HL-60 (cell line): ENCODE measurements at regions not wholly inside any gene's neighbourhood (a gene's known extent, or its start where the extent isn't known, plus 50 kb on each side); places are given as distances from the start of the nearest gene placed in this dataset.

ENCODE experiments used
- DNase-seq, 2 experiments: peaks; one replicate each; pipeline ENCODE4 v3.0.0-alpha.2; 2010 to 2020; ENCODE audit warnings: low read depth in 1 of 2, low spot score in 1 of 2
- H3K27ac ChIP-seq: fragments of 250-450 bp; sonication (Bioruptor Pico); replicated peaks from 2 replicates; pipeline ENCODE4 v1.5.1; 2020; ENCODE audit warnings: mild to moderate bottlenecking, moderate library complexity
- H3K27me3 ChIP-seq: fragments of 250-450 bp; sonication (Bioruptor Pico); 2 replicates; pipeline ENCODE4 v1.5.1; 2021; ENCODE audit warnings: mild to moderate bottlenecking, moderate library complexity; ENCODE audit not compliant: insufficient read depth, poor library complexity, severe bottlenecking
- H3K4me3 ChIP-seq: replicated peaks from 2 replicates; pipeline ENCODE4 v1.5.1; 2011; ENCODE audit warnings: mild to moderate bottlenecking, control low read depth, low read length; ENCODE audit not compliant: insufficient read depth
- GABPA ChIP-seq: IDR thresholded peaks from 2 replicates; pipeline ENCODE4 v1.6.1; 2012; ENCODE audit warnings: low read depth
- POLR2AphosphoS5 ChIP-seq: IDR thresholded peaks from 2 replicates; pipeline ENCODE4 v1.6.1; 2012; ENCODE audit warnings: low read depth
- SPI1 ChIP-seq: IDR thresholded peaks from 2 replicates; pipeline ENCODE4 v1.6.1; 2012; ENCODE audit warnings: low read depth, mild to moderate bottlenecking, borderline replicate concordance
- TF ChIP-seq, protein P1 (sequence below): IDR thresholded peaks from one replicate; pipeline ENCODE4 v1.5.1; 2011; ENCODE audit warnings: low read length, control low read depth, inconsistent platforms; ENCODE audit not compliant: insufficient read depth
- TF ChIP-seq, protein P2 (sequence below): IDR thresholded peaks from 2 replicates; pipeline ENCODE4 v1.6.1; 2012; ENCODE audit warnings: low read depth; ENCODE audit not compliant: insufficient replicate concordance

DNA sequence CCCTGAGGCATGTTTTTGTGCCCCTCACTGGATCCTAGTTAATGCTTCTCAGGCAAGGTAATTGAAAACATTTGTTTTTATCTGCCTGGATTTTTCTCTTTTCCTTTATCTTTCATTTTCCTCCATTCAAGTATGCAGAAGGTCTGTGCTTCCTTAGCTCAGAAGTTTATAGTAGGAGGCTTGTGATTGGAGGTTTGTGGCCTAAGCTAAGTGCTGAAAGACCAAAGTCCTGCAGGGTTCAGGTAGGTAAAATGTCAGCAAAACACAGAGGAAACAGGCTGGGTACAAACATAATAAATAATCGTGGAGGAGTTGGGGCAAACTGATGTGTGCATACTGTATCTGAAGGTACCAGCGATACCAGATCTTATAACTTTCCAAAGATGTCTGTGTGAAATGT is 230.9 kb upstream of the KLF4 start:
- no peak for TF ChIP-seq GABPA
- TF ChIP-seq SPI1: no peak
- TF ChIP-seq, protein P1, sequence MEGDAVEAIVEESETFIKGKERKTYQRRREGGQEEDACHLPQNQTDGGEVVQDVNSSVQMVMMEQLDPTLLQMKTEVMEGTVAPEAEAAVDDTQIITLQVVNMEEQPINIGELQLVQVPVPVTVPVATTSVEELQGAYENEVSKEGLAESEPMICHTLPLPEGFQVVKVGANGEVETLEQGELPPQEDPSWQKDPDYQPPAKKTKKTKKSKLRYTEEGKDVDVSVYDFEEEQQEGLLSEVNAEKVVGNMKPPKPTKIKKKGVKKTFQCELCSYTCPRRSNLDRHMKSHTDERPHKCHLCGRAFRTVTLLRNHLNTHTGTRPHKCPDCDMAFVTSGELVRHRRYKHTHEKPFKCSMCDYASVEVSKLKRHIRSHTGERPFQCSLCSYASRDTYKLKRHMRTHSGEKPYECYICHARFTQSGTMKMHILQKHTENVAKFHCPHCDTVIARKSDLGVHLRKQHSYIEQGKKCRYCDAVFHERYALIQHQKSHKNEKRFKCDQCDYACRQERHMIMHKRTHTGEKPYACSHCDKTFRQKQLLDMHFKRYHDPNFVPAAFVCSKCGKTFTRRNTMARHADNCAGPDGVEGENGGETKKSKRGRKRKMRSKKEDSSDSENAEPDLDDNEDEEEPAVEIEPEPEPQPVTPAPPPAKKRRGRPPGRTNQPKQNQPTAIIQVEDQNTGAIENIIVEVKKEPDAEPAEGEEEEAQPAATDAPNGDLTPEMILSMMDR: no peak
- TF ChIP-seq POLR2AphosphoS5: no peak
- TF ChIP-seq, protein P2, sequence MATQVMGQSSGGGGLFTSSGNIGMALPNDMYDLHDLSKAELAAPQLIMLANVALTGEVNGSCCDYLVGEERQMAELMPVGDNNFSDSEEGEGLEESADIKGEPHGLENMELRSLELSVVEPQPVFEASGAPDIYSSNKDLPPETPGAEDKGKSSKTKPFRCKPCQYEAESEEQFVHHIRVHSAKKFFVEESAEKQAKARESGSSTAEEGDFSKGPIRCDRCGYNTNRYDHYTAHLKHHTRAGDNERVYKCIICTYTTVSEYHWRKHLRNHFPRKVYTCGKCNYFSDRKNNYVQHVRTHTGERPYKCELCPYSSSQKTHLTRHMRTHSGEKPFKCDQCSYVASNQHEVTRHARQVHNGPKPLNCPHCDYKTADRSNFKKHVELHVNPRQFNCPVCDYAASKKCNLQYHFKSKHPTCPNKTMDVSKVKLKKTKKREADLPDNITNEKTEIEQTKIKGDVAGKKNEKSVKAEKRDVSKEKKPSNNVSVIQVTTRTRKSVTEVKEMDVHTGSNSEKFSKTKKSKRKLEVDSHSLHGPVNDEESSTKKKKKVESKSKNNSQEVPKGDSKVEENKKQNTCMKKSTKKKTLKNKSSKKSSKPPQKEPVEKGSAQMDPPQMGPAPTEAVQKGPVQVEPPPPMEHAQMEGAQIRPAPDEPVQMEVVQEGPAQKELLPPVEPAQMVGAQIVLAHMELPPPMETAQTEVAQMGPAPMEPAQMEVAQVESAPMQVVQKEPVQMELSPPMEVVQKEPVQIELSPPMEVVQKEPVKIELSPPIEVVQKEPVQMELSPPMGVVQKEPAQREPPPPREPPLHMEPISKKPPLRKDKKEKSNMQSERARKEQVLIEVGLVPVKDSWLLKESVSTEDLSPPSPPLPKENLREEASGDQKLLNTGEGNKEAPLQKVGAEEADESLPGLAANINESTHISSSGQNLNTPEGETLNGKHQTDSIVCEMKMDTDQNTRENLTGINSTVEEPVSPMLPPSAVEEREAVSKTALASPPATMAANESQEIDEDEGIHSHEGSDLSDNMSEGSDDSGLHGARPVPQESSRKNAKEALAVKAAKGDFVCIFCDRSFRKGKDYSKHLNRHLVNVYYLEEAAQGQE: no peak
- no peaks in the 10 kb centered on the region for H3K27me3 ChIP-seq
- no peak overlapping the region for H3K27ac ChIP-seq
- H3K4me3 ChIP-seq: no peak overlapping the region
- DNase-seq: no peak

DNA sequence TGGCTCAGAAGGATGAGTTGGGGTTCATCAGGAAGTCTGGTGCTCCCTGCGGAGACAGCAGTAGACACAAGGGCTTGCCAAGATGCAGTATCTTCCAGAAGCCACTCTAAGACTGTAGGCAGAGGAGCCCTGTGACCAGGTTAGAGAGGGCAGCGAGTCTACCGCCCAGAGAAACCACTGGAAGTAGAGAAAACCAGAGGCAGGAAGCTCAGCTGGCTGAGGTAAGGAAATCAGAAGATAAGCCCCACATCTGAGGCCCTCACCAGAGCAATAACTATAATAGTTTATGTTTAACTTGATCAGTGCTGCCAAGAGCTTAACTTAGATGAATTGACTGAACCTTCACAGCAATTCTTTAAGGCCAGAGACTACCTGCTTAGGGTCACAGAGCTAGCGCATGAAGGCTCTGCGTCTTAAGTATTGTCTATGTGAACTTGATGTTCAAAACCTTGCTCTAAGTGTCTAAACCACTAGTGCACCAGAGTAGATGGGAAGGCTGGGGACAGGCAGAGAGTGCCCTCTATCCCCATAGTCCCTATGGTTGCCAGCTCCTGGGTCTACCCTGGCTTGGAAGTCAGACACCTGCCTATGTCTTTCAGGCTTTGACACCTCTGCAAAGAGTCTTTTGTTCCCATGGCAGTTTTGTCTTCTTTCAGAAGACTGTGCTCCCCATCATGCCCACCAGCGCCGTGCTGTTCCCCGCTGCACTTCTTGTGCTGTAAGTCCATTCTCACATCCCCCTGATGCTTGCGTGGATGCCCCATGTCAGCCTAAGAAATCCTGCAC is 228.2 kb upstream of the KLF4 start:
- DNase-seq: no peak
- no peak for TF ChIP-seq GABPA
- TF ChIP-seq POLR2AphosphoS5: no peak
- TF ChIP-seq, protein P2: no peak
- no peak for TF ChIP-seq SPI1
- TF ChIP-seq, protein P1: no peak
- no peaks in the 10 kb centered on the region for H3K27me3 ChIP-seq
- H3K27ac ChIP-seq: no peak overlapping the region
- H3K4me3 ChIP-seq: no peak overlapping the region

DNA sequence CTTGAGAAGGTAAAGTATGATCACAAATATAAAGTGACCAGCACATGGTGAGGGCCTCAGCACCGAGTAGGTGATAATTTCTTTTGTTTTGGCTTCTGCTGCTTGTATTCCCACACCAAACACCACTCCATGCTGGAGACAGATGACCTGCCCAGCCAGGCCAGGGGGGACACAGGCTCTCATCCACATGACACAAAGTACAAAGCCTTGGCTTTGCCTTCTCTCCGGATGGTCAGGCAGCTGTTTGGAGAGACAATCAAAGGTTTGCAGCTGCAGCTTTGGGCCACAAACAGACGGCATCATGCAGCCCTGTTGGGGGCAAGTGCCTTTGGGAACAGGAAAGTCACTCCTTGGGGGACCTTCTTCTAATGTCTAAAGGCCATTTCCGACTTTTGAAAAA is 226.2 kb upstream of the KLF4 start:
- H3K27ac ChIP-seq: no peak overlapping the region
- no peak overlapping the region for H3K4me3 ChIP-seq
- no peaks in the 10 kb centered on the region for H3K27me3 ChIP-seq
- TF ChIP-seq SPI1: no peak
- TF ChIP-seq, protein P1: no peak
- DNase-seq: no peak

DNA sequence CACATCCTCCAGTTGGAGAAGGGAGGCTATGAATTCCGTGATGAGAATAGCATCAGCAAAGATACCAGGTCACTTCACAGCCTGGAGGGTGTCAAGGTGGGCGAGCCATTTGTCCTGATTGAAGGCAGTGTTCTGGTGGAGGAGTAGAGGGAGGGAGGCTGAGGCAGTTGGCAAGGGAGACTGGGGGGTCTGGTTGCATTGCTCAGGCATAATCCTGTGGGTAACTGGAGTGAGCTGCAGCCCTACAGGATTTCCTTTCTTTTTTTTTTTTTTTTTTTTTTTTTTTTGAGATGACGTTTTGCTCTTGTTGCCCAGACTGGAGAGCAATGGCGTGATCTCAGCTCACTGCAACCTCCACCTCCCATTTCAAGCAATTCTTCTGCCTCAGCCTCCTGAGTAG is 223.9 kb upstream of the KLF4 start:
- TF ChIP-seq GABPA: no peak
- no peak overlapping the region for H3K4me3 ChIP-seq
- no peak for DNase-seq
- H3K27me3 ChIP-seq: no peaks in the 10 kb centered on the region
- H3K27ac ChIP-seq: no peak overlapping the region
